NT2/D1 (cell line): ENCODE measurements at regions not wholly inside any gene's neighbourhood (a gene's known extent, or its start where the extent isn't known, plus 50 kb on each side); places are given as distances from the start of the nearest gene placed in this dataset.

Experiments
- YY1 ChIP-seq: IDR thresholded peaks from 2 replicates; pipeline ENCODE4 v1.6.1; 2011; ENCODE audit not compliant: insufficient read length, insufficient read depth
- ZNF274 ChIP-seq: IDR thresholded peaks from 2 replicates; pipeline ENCODE4 v1.6.1; 2011; ENCODE audit warnings: mild to moderate bottlenecking, low read depth, low read length

DNA sequence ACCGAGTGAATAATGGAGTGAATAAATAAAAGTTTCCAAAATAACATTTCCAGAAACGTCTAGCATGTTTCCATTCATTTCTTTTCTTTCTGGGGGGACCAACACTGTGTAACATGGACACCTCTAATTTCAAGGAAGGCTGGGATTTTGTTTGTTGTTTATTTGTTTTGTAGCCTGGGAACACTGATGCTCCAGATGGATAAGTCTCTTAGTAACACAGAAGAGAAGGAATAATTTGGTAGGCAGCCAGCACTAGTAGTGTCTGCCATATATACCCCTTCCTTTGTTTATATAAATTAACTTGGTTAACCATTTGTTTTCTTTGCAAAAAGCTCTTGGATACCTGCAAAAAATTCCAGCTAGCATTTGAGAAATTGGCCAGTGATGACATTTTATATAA lies 411.4 kb upstream of the DEPDC1 start:
- no peak for TF ChIP-seq YY1
- no peak for TF ChIP-seq ZNF274
